ENCODE measurements at regions not wholly inside any gene's neighbourhood (a gene's known extent, or its start where the extent isn't known, plus 50 kb on each side); places are given as distances from the start of the nearest gene placed in this dataset.

GRCh38 chr15:38894243-38894948 is 329.8 kb upstream of the RASGRP1 start:
- DNase-seq = no peak

- no peak for DNase-seq
Observed at GRCh38 chr15:38895326-38896255, 331.0 kb upstream of the RASGRP1 start.

GRCh38 chr15:38896647-38897046 is 332.0 kb upstream of the RASGRP1 start:
- no peak for DNase-seq

- no peak for DNase-seq
Observed at GRCh38 chr15:38897551-38897950, 332.9 kb upstream of the RASGRP1 start.

GRCh38 chr15:38898236-38898635 is 333.6 kb upstream of the RASGRP1 start:
- no peak for DNase-seq

- DNase-seq = no peak
Observed at GRCh38 chr15:38899300-38899699, 334.7 kb upstream of the RASGRP1 start.

- no peak for DNase-seq
Observed at GRCh38 chr15:38904298-38904697, 339.7 kb upstream of the RASGRP1 start.

GRCh38 chr15:38905632-38906031 is 341.0 kb upstream of the RASGRP1 start:
- no peak for DNase-seq

GRCh38 chr15:38920966-38921365 is 356.4 kb upstream of the RASGRP1 start:
- DNase-seq = no peak

- DNase-seq = no peak
Observed at GRCh38 chr15:38921471-38921870, 356.9 kb upstream of the RASGRP1 start.

GRCh38 chr15:38928431-38928830 is 363.8 kb upstream of the RASGRP1 start:
- no peak for DNase-seq

- no peak for DNase-seq
Observed at GRCh38 chr15:38930851-38931572, 366.4 kb upstream of the RASGRP1 start.

GRCh38 chr15:38941399-38941953 is 376.9 kb upstream of the RASGRP1 start:
- DNase-seq = no peak

- DNase-seq = no peak
Observed at GRCh38 chr15:38944536-38944935, 379.9 kb upstream of the RASGRP1 start.

- no peak for DNase-seq
Observed at GRCh38 chr15:38945551-38946298, 381.1 kb upstream of the RASGRP1 start.

- DNase-seq = no peak
Observed at GRCh38 chr15:38954090-38954489, 389.5 kb upstream of the RASGRP1 start.

GRCh38 chr15:38961456-38961855 is 396.8 kb upstream of the RASGRP1 start:
- DNase-seq = no peak

GRCh38 chr15:38961931-38962330 is 397.3 kb upstream of the RASGRP1 start:
- DNase-seq = no peak

- DNase-seq = no peak
Observed at GRCh38 chr15:38972831-38973230, 408.2 kb upstream of the RASGRP1 start.

- no peak for DNase-seq
Observed at GRCh38 chr15:38975282-38975990, 410.8 kb upstream of the RASGRP1 start.

GRCh38 chr15:38991126-38991525 is 426.5 kb upstream of the RASGRP1 start:
- no peak for DNase-seq

- no peak for DNase-seq
Observed at GRCh38 chr15:38991701-38992100, 427.1 kb upstream of the RASGRP1 start.
